22Rv1 (cell line): ENCODE measurements at regions not wholly inside any gene's neighbourhood (a gene's known extent, or its start where the extent isn't known, plus 50 kb on each side); places are given as distances from the start of the nearest gene placed in this dataset.

ENCODE experiments used
- H3K27ac ChIP-seq: fragments of 450-650 bp; 2 replicates; pipeline ENCODE4 v1.5.1; 2017
- CTCF ChIP-seq: fragments of 450-650 bp; IDR thresholded peaks from 2 replicates; pipeline ENCODE4 v1.5.1; 2017; ENCODE audit warnings: mild to moderate bottlenecking
- ZFX ChIP-seq: fragments of 450-650 bp; IDR thresholded peaks from 2 replicates; pipeline ENCODE4 v1.6.1; 2017; ENCODE audit warnings: antibody characterized with exemption, borderline replicate concordance

GRCh38 chr20:60877071-60877857, 374.8 kb upstream of the CDH4 start:
- TF ChIP-seq CTCF (no peak), ZFX (no peak)

DNA sequence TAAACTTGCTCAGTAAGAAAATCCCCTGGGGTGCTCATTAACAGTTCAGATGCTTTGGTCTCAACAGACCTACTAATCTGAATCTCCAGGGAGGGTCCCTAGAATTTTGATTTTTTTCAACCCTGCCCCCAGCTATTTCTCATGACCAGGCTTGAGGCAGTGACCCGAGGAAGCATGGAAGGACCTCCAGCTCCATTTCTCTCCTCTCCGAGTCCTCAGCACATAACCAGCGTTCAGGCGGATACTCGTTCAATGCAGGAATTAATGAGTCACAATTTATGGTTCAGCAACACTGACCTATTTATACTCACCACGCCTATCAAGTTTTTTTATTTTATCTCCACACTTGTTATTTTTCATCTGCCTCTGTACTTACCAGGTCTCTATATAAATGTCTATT, 369.2 kb upstream of the CDH4 start:
- no peak overlapping the region for H3K27ac ChIP-seq
- TF ChIP-seq ZFX (no peak), CTCF (no peak)

More at GRCh38 chr20:60877071-60877857, 374.8 kb upstream of the CDH4 start:
- H3K27ac ChIP-seq = no peak overlapping the region

DNA sequence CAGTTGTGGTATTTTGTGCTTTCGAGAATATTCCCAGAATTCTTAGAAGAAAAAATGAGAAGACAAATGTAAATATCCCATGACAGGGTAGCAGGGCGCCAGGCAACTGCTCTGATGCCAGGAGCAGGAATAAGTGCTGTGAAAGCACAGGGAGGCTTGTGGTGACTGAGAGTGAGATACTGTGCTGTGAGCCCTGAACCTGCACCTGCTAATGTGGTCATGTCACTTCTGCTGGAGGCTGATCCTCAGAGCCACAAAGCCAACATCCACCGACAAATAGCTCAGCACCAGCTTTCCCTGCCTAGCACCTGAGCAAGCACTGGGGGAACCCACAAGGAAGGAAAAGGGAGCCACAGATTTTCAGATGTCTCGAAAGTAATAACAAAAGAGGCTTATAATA, 368.6 kb upstream of the CDH4 start:
- TF ChIP-seq ZFX (no peak), CTCF (no peak)
- no peak overlapping the region for H3K27ac ChIP-seq

- no peak for TF ChIP-seq ZFX
- no peak for TF ChIP-seq CTCF
- no peak overlapping the region for H3K27ac ChIP-seq
These were observed 367.8 kb upstream of the CDH4 start for GRCh38 chr20:60884277-60884676.

GRCh38 chr20:60888771-60889170, 363.3 kb upstream of the CDH4 start:
- H3K27ac ChIP-seq = no peak overlapping the region
- TF ChIP-seq CTCF (no peak), ZFX (no peak)

DNA sequence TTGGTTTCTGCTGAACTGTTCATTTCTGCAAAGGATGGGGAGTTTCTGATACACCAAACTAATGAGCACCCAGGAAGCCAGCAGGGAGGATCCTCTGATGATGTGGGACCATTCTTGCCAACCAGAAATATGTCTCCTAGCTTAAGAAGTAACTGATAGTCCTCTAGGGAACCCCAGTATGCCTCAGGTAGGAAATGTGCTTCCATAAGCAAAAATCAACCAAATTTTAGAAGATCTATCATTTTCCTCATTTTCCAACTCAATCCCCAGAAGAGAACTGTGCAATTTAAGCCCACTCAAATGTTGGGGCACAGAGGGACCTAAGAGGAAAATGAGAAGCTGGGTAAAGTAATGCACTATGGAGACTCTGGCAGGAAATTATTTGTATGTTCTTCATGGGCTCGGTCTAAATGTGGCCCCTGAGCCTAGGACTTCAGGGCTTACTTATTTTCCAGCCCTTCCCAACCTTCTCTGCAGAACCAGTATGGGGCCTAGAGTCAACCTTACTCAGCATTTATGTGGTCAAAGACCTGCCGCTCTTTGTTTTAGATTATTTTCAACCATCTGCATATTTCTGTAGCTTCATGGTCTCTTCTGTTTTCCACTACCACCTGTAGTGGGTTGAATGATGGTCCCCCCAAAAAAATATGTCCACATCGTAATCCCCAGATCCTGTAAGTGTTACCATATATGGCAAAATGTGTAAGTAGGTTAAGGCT, 359.8 kb upstream of the CDH4 start:
- no peak overlapping the region for H3K27ac ChIP-seq
- TF ChIP-seq CTCF (no peak), ZFX (no peak)

DNA sequence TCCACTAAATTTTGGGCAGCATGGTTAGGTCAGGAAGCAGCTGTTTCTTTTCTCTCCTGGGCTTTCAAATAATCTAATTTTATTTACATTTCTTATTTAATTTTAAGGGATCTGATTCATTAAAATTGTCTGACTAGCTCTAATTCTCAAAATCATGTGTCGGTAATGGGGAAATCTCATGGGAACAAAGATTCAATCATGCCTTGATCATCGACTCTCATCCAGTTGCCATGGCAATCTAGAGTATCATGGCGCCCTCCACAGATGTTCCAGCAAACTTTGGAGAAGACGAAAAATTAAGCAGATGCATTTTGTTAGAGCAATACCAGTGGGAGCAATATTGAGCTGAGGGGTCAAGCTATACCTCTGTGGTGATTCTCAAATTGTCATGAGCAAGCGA, 358.0 kb upstream of the CDH4 start:
- H3K27ac ChIP-seq = no peak overlapping the region
- TF ChIP-seq ZFX = no peak
- no peak for TF ChIP-seq CTCF
